HG03097 (cell line): ENCODE measurements at regions not wholly inside any gene's neighbourhood (a gene's known extent, or its start where the extent isn't known, plus 50 kb on each side); places are given as distances from the start of the nearest gene placed in this dataset.

Experiments
- ATAC-seq: cut with Tn5 transposase; IDR thresholded peaks from one replicate; pipeline ENCODE4 v1.9.1; 2021; ENCODE audit not compliant: unreplicated experiment, low FRiP score

DNA sequence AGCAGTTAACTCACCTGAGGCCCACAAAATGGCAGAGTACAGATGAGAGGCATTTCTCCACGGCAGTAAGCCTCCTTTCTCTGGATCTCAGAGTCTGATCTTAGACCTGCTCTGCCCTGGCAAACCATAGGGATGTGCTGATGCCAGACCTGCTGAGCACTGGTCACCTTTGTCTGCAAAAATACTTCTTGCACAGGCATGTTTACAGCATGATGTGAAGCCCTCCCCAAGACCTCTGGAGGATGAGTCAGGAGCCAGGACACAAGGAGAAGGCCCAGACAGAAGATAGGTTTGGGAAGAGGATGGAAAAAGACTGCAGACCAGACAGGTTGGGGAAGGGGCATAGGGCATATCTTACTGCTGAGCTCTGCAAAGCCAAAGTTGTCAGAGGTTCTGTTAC lies 426.6 kb downstream of the PMP22 start:
- ATAC-seq, result no peak

DNA sequence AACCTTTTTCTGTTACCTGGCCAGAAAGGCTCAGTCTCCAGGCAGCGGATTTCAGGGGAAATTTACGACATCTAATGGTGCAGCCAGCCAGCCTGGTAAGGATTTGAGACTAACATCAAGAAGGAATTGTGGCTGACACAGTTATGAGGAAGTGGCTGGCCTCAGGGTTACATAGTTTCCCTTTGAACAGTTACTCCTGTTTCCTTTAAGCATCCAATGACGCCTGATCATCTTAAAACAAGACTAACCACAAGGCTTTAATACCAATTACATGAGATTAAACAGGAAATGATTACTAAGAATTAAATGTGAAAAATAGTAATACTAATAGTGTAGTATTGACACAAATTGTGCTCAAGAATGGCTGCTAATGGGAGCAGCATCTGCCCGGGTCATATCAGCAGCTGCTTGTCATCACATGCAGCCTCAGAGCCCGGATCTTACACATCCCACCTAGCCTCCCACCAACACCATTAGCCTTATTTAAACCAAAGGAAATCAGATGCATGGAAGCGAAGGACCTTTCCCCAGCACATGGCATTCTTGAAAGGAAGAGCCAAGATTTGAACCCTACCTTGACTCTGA lies 431.8 kb downstream of the PMP22 start:
- ATAC-seq, result no peak

DNA sequence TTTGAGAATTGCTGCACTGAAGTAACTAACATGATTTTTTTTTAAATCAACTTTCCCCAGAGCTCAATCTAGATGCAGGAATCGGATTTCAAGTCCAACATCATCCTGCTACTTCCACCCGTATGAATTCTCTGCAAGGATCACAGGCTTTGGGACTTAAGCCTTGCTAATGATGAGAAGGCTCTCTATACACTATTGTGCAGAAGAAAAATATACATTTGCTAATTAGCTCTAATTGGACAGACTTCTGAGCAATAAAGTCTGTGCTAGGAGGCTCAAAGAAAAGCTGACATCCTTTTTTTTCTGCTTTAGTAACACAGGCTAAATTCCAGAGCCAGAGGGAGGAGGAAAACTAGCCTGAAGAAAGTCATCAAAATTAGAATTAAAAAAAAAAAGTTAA lies 433.6 kb downstream of the PMP22 start:
- ATAC-seq, result no peak

DNA sequence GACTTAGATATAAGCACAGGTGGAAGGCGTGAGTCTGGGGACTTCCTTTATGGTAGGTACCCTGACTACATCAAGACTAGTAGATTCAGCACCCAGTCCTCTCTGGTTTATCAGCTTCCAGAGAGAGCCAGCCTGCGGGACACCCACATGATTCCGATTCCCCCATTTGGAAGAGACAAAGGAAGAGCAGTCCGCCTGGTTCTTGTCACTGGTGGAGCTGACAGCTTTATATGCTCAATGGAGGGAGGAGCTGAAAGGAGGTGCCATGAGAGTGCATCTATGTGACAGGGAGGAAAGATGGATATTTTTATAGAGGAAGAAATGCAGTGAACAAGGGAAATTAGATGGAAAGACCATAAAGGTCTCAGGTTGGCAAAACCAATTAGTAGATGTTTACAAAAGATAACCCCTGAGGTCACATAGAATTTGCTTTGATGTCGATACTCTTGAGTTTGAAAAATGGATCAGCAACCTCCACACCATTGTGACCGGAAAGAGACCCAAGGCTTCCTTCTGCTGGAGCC lies 437.7 kb downstream of the PMP22 start:
- ATAC-seq, result no peak

DNA sequence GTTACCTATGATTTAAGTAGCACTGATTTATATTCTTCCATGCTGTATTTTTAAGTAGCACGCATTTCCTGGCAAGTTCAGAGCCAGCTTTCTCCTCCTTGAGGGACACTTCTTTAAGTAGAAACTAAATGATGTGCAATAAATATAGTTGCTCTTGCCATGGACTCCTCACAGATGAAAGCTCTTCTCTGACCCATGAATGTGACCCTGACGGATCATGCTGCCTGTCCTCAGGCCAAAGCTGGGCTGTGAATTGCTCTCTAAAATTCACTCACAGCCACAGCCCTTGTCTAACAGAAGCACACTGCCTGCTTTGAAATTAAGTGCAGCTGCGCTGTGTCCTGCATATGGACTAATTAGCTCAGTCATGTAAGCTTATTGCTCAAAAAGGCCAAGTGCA lies 438.8 kb downstream of the PMP22 start:
- no peak for ATAC-seq

- no peak for ATAC-seq
Observed at GRCh38 chr17:14818469-14818868, 446.7 kb downstream of the PMP22 start.

DNA sequence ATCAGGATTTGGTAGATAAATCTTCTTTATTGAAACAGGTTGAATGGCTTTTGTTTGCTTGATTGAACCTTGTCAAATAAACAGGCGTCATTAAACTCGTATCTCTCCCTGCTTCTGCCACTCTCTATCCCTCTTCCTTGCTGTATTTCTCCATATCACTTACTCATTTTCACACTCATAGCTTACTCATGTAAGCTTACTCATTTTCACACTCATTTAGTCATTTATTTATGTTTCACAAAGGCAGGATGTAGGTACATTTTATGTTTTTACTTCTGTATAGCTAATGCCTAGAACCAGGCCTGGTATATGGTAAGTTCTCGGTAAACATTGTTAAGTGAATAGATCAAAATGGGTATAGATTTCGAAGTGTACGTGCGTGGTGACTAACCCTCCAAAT lies 450.0 kb downstream of the PMP22 start:
- no peak for ATAC-seq

DNA sequence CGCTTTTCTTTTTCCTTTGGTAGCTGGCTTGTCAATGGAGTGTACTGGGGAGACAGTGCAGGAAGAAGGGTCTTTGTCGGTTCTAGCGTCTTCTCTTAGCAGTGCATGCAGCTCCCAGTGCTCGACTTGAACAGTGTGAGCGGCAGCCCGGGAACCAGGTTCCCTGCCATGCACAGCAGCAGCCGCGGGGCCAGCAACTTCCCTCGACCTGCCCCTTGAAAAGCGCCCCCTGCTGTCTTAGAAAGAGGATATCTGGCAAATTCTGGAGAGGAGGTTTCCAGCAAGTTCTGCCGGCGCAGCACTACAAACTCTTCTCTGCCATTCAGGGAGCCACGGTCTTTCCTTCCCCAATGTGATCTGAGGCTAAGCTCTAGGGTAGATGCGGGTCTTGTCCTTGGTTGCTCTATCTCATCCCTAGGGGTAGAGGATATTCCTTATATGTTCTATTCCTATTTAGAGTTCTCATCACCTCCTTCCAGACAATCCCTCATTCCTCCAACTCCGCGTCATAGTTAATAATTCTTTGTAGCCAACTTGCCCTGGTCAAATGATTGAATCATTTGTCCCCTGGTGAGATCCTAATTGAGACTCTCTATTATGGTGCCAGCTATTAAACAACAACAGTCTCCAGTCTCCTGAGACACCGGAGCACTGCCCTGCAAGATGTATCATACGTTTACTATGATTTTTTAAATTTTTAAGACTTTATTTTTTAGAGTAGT lies 451.3 kb downstream of the PMP22 start:
- ATAC-seq, result no peak

- ATAC-seq, result no peak
Observed at GRCh38 chr17:14808425-14808824, 456.7 kb downstream of the PMP22 start.

- ATAC-seq, result no peak
Observed at GRCh38 chr17:14805348-14805747, 459.8 kb downstream of the PMP22 start.

DNA sequence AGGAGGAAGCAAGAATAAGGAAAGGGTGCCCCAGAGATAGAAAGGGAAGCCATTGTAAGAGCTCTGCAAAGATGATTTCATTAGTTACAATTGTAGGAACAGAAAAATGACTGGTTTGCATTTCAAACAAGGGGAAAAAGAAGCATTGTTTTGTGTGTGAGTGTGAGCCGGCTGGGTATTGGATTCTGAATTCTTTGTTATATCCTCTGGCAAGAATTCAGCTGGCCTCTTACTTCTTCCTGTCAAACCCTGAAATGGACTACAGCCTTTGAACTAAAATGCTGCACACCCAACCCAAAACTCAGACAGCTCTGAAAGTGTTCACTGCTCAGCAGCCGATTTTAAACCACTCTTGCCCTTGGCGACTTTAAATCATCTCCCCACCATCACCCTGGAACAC lies 461.3 kb downstream of the PMP22 start:
- no peak for ATAC-seq

- ATAC-seq, result no peak
Observed at GRCh38 chr17:14797801-14798200, 467.3 kb downstream of the PMP22 start.

- ATAC-seq, result no peak
Observed at GRCh38 chr17:14797021-14797420, 468.1 kb downstream of the PMP22 start.

DNA sequence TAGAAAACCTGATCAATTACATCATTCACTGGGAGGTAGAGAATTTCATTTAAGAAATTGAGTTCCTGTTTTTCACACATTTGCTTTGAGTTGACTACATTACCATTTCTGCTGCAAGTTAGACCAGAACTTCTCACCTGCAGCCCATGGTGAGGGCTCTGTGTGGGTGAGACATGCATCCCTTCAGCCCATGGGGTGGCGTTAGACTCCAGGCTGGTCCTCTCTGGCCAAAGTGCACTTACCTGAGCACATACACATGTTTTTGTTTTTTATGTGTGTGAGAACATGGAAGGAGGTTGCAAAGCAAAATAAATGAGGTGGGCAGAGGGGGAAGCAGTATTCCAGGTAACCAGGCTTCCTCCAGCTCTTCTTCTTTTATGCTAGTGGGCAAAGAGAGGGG lies 470.2 kb downstream of the PMP22 start:
- ATAC-seq, result no peak

GRCh38 chr17:14793237-14793636 lies 471.9 kb downstream of the PMP22 start:
- no peak for ATAC-seq

- ATAC-seq, result no peak
Observed at GRCh38 chr17:14792746-14793145, 472.4 kb downstream of the PMP22 start.

- no peak for ATAC-seq
Observed at GRCh38 chr17:14791221-14791620, 473.9 kb downstream of the PMP22 start.

DNA sequence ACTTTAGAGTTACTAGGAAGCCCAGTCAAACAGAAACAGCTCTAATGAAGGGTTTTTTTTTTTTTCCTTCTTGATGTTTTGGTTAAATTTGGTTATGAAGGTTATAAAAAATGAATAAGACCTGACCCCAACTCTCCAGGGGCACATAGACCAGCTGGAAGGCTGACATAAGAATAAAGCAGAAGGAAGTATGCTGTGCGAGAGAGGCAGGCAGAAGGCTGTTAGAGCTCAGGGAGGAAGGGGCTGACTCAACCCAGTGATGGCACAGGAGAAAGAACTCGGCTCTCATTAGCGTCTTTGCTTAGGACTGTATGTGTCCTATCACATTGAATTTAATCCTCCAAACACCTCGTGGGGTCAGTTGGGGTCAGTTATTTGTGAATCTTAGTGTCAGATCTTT lies 474.6 kb downstream of the PMP22 start:
- no peak for ATAC-seq

DNA sequence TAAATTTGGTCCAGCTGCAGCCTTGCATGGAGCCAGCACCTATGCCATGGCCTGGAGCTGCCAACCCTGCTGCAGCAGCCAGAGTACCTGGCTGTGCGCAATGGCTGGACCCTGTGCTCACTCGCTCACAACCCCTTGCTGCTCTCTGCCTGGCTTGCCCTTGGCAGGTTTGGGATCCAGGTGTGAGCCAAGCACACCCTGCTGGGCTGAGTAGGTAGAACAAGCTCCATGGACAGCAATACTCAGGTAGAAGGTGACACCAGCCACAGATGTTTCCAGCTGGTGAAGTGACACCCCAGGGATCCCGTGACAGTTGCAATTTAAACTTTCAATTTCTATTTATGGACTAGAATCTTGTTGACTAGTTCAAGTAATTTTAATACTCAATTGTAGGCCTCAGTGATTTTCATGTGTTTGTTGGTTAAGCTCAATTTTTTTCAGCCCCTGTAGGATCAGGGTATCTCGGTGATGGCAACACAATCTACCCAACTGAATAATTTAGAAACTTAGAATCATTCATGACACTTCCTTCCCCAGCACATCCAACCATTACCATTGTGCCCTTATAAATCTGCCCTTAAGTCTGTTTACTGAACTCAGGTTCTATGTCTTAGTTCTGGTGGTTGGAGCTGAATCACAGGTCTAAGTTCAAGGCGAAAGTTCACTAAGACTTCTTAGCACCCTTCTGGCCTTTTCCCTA lies 480.0 kb downstream of the PMP22 start:
- no peak for ATAC-seq

GRCh38 chr17:14781123-14781522 lies 480.2 kb downstream of the HS3ST3B1 start:
- ATAC-seq, result no peak

- no peak for ATAC-seq
Observed at GRCh38 chr17:14780097-14780651, 479.3 kb downstream of the HS3ST3B1 start.
